GM23338 (cell line): ENCODE measurements at regions not wholly inside any gene's neighbourhood (a gene's known extent, or its start where the extent isn't known, plus 50 kb on each side); places are given as distances from the start of the nearest gene placed in this dataset.

ENCODE experiments used
- ATAC-seq: fragments of 200-7000 bp; cut with Tn5 transposase; 3 replicates; pipeline ENCODE4 v1.9.1; 2020
- DNase-seq: peaks from one replicate; pipeline ENCODE4 v3.0.0-alpha.2; 2015; ENCODE audit warnings: low spot score
- H2AFZ ChIP-seq: fragments of 200-600 bp; sonication (generic); 2 replicates; pipeline ENCODE4 v1.8.0; 2016; ENCODE audit warnings: antibody characterized with exemption, mild to moderate bottlenecking, moderate library complexity
- H3F3A ChIP-seq: fragments of 200-600 bp; sonication (generic); replicated peaks from 2 replicates; pipeline ENCODE4 v1.8.0; 2017; ENCODE audit warnings: antibody characterized with exemption, mixed run types, low read depth
- H3K27ac ChIP-seq: fragments of 200-600 bp; sonication (generic); 2 replicates; pipeline ENCODE4 v1.6.1; 2016; ENCODE audit warnings: low read depth
- H3K27me3 ChIP-seq: fragments of 200-600 bp; sonication (generic); 2 replicates; pipeline ENCODE4 v1.8.0; 2016; ENCODE audit warnings: mild to moderate bottlenecking, mixed run types, moderate library complexity; ENCODE audit not compliant: insufficient read depth
- H3K36me3 ChIP-seq: fragments of 200-600 bp; sonication (generic); 2 replicates; pipeline ENCODE4 v1.8.0; 2016; ENCODE audit warnings: mild to moderate bottlenecking; ENCODE audit not compliant: insufficient read depth
- H3K4me1 ChIP-seq: fragments of 200-600 bp; sonication (generic); 2 replicates; pipeline ENCODE4 v1.8.0; 2016; ENCODE audit warnings: mild to moderate bottlenecking, moderate library complexity; ENCODE audit not compliant: insufficient read depth
- H3K4me2 ChIP-seq: fragments of 200-600 bp; sonication (generic); 2 replicates; pipeline ENCODE4 v1.7.1; 2017; ENCODE audit warnings: mixed run types
- H3K4me3 ChIP-seq: fragments of 200-600 bp; sonication (generic); 2 replicates; pipeline ENCODE4 v1.6.1; 2016; ENCODE audit warnings: mixed run types
- H3K79me2 ChIP-seq: fragments of 200-600 bp; sonication (generic); replicated peaks from 2 replicates; pipeline ENCODE4 v1.8.0; 2017; ENCODE audit warnings: mild to moderate bottlenecking; ENCODE audit not compliant: insufficient read depth
- H3K9me2 ChIP-seq: fragments of 200-600 bp; sonication (generic); 2 replicates; pipeline ENCODE4 v1.8.0; 2017; ENCODE audit not compliant: insufficient read depth
- H4K20me1 ChIP-seq: fragments of 200-600 bp; sonication (generic); replicated peaks from 2 replicates; pipeline ENCODE4 v1.8.0; 2017; ENCODE audit warnings: mild to moderate bottlenecking; ENCODE audit not compliant: insufficient read depth
- H3K27ac Mint-ChIP-seq: 2 replicates; pipeline ENCODE4 v1.8.0; 2020; ENCODE audit warnings: inconsistent platforms, mild to moderate bottlenecking, moderate library complexity, mixed read lengths
- H3K27me3 Mint-ChIP-seq: 3 replicates; pipeline ENCODE4 v1.8.0; 2022; ENCODE audit warnings: low read depth, mild to moderate bottlenecking, moderate library complexity, mixed read lengths, inconsistent platforms; ENCODE audit not compliant: insufficient read depth, poor library complexity
- H3K36me3 Mint-ChIP-seq: 3 replicates; pipeline ENCODE4 v1.8.0; 2021; ENCODE audit warnings: low read depth, mild to moderate bottlenecking, inconsistent platforms, moderate library complexity, mixed read lengths
- H3K4me1 Mint-ChIP-seq: 3 replicates; pipeline ENCODE4 v1.8.0; 2020; ENCODE audit warnings: mild to moderate bottlenecking, inconsistent platforms, mixed read lengths
- H3K4me3 Mint-ChIP-seq: 3 replicates; pipeline ENCODE4 v1.8.0; 2021; ENCODE audit warnings: moderate library complexity, mild to moderate bottlenecking, inconsistent platforms, mixed read lengths
- H3K9me3 Mint-ChIP-seq: 3 replicates; pipeline ENCODE4 v1.8.0; 2020; ENCODE audit warnings: moderate library complexity, mild to moderate bottlenecking, inconsistent platforms, mixed read lengths
- CTCF ChIP-seq, 2 experiments: fragments of 200-600 bp in 1 of 2; sonication (generic) in 1 of 2; conservative IDR thresholded peaks; 2 replicates each; pipeline versions ENCODE4 v1.5.1 to v1.6.1; 2016 to 2017; ENCODE audit warnings: antibody characterized with exemption in 2 of 2, low read depth in 2 of 2, mild to moderate bottlenecking in 2 of 2, moderate library complexity in 1 of 2
- ETS1 ChIP-seq: IDR thresholded peaks from 2 replicates; pipeline ENCODE4 v1.6.1; 2016; ENCODE audit warnings: antibody characterized with exemption
- EZH2phosphoT487 ChIP-seq: fragments of 200-600 bp; sonication (generic); IDR thresholded peaks from one replicate; pipeline ENCODE4 v1.8.1; 2018; ENCODE audit warnings: antibody characterized with exemption; ENCODE audit not compliant: unreplicated experiment
- NANOG ChIP-seq: IDR thresholded peaks from 2 replicates; pipeline ENCODE4 v1.6.1; 2016; ENCODE audit warnings: antibody characterized with exemption, borderline replicate concordance
- REST ChIP-seq: IDR thresholded peaks from one replicate; pipeline ENCODE4 v1.6.1; 2018; ENCODE audit warnings: antibody characterized with exemption; ENCODE audit not compliant: unreplicated experiment
- STAT1 ChIP-seq: IDR thresholded peaks from one replicate; pipeline ENCODE4 v1.6.1; 2016; ENCODE audit warnings: antibody characterized with exemption; ENCODE audit not compliant: unreplicated experiment
- ZNF114 ChIP-seq: fragments of 250-450 bp; sonication (Bioruptor Pico); IDR thresholded peaks from 2 replicates; pipeline ENCODE4 v1.5.0; 2020; ENCODE audit warnings: mild to moderate bottlenecking, moderate library complexity
- ZNF462 ChIP-seq: fragments of 250-450 bp; sonication (Bioruptor Pico); IDR thresholded peaks from 2 replicates; pipeline ENCODE4 v1.5.0; 2020; ENCODE audit warnings: mild to moderate bottlenecking, moderate library complexity

- no peaks in the 10 kb centered on the region for H3K36me3 Mint-ChIP-seq
- Histone ChIP-seq H3K27ac (no peak overlapping the region), H2AFZ (no peak overlapping the region), H4K20me1 (no peaks in the 10 kb centered on the region), H3K4me3 (no peak overlapping the region), H3K9me2 (0 out of 2 replicates have a peak, but pooled peaks cover 15% of the 10 kb centered on the region), H3K27me3 (no peaks in the 10 kb centered on the region), H3K4me1 (no peaks in the 10 kb centered on the region), H3K4me2 (no peak overlapping the region), H3F3A (no peaks in the 10 kb centered on the region), H3K36me3 (no peaks in the 10 kb centered on the region), H3K79me2 (no peaks in the 10 kb centered on the region)
- H3K27ac Mint-ChIP-seq = no peak overlapping the region
- no peaks in the 10 kb centered on the region for H3K4me1 Mint-ChIP-seq
- no peak for ATAC-seq
- no peak for TF ChIP-seq STAT1
- TF ChIP-seq NANOG = no peak
- TF ChIP-seq REST = no peak
- TF ChIP-seq EZH2phosphoT487 = no peak
- TF ChIP-seq ETS1 = no peak
- TF ChIP-seq CTCF (conservative IDR thresholded peaks at IDR 0.05; ENCODE audit: low read depth in 2 of 2) = no peak
- DNase-seq = no peak
- H3K27me3 Mint-ChIP-seq = no peaks in the 10 kb centered on the region
- no peaks in the 10 kb centered on the region for H3K9me3 Mint-ChIP-seq
- H3K4me3 Mint-ChIP-seq = no peak overlapping the region
Observed at GRCh38 chr10:4094751-4095150, 309.7 kb upstream of the KLF6 start.

GRCh38 chr10:4093438-4093837, 308.4 kb upstream of the KLF6 start:
- Histone ChIP-seq H3F3A (no peaks in the 10 kb centered on the region), H3K27me3 (no peaks in the 10 kb centered on the region), H3K36me3 (no peaks in the 10 kb centered on the region), H3K79me2 (no peaks in the 10 kb centered on the region), H3K4me1 (no peaks in the 10 kb centered on the region), H3K9me2 (0 out of 2 replicates have a peak, but pooled peaks cover 15% of the 10 kb centered on the region), H3K27ac (no peak overlapping the region), H3K4me2 (no peak overlapping the region), H3K4me3 (no peak overlapping the region), H2AFZ (no peak overlapping the region), H4K20me1 (no peaks in the 10 kb centered on the region)
- no peak overlapping the region; the same call in 1 of the 2 replicates for H3K27ac Mint-ChIP-seq
- DNase-seq (no peak), ATAC-seq (no peak)
- H3K9me3 Mint-ChIP-seq = no peaks in the 10 kb centered on the region; the same call in 2 of the 3 replicates
- H3K27me3 Mint-ChIP-seq = no peaks in the 10 kb centered on the region
- H3K4me1 Mint-ChIP-seq = no peaks in the 10 kb centered on the region
- no peaks in the 10 kb centered on the region for H3K36me3 Mint-ChIP-seq
- no peak overlapping the region for H3K4me3 Mint-ChIP-seq
- TF ChIP-seq ZNF462 (CRISPR knock-in tag) (no peak), STAT1 (no peak), ETS1 (no peak), ZNF114 (CRISPR knock-in tag) (no peak)
